IMR-90 (cell line): ENCODE measurements at regions not wholly inside any gene's neighbourhood (a gene's known extent, or its start where the extent isn't known, plus 50 kb on each side); places are given as distances from the start of the nearest gene placed in this dataset.

Experiments
- ATAC-seq: fragments of 200-7000 bp; cut with Tn5 transposase; 2 replicates; pipeline ENCODE4 v1.9.1; 2020; ENCODE audit warnings: low read depth, mild to moderate bottlenecking, moderate library complexity
- BruUV-seq: library from RNA; stranded (reverse); fragments of 400-500 nt; replicated peaks from 2 replicates; lab custom pipeline; 2021; lab: Mats Ljungman, UMichigan
- CTCF ChIA-PET: fragments of 300-600 bp; formaldehyde crosslinking; extraction: SDS; loops from one replicate; lab custom pipeline; 2021; ENCODE audit warnings: antibody characterized with exemption; lab: Yijun Ruan, JAX
- POLR2A ChIA-PET: fragments of 300-600 bp; sonication (Branson Sonifier 250); formaldehyde crosslinking; loops from one replicate; lab custom pipeline; 2022; ENCODE audit warnings: antibody characterized with exemption; ENCODE audit not compliant: unreplicated experiment; lab: Charles Lee
- DNase-seq: peaks from one replicate; pipeline ENCODE4 v3.0.0; 2013
- H2AFZ ChIP-seq: replicated peaks from 2 replicates; pipeline ENCODE3; 2013; ENCODE audit warnings: low read length, mild to moderate bottlenecking; ENCODE audit not compliant: poor library complexity
- H2AK5ac ChIP-seq: 2 replicates; pipeline ENCODE4 v1.6.1; 2013; ENCODE audit warnings: low read depth, low read length, inconsistent platforms
- H2AK9ac ChIP-seq: replicated peaks from 2 replicates; pipeline ENCODE3; 2013; ENCODE audit warnings: mild to moderate bottlenecking, low read depth, low read length, moderate library complexity; ENCODE audit not compliant: poor library complexity
- H2BK120ac ChIP-seq: 2 replicates; pipeline ENCODE4 v1.6.1; 2013; ENCODE audit warnings: low read depth, low read length, inconsistent platforms
- H2BK15ac ChIP-seq: 3 replicates; pipeline ENCODE4 v1.6.1; 2013; ENCODE audit warnings: low read depth, low read length, inconsistent platforms
- H2BK20ac ChIP-seq: 2 replicates; pipeline ENCODE4 v1.6.1; 2013; ENCODE audit warnings: low read depth, mild to moderate bottlenecking, inconsistent platforms, low read length, moderate library complexity
- H2BK5ac ChIP-seq: 2 replicates; pipeline ENCODE4 v1.6.1; 2013; ENCODE audit warnings: mild to moderate bottlenecking, low read depth, low read length, inconsistent platforms; ENCODE audit not compliant: poor library complexity, severe bottlenecking
- H3K14ac ChIP-seq: replicated peaks from 2 replicates; pipeline ENCODE4 v1.6.1; 2013; ENCODE audit warnings: low read depth, low read length, inconsistent platforms
- H3K18ac ChIP-seq: 2 replicates; pipeline ENCODE4 v1.6.1; 2013; ENCODE audit warnings: low read depth, low read length, control low read depth
- H3K23ac ChIP-seq: 2 replicates; pipeline ENCODE4 v1.6.1; 2013; ENCODE audit warnings: low read depth, low read length, inconsistent platforms
- H3K27ac ChIP-seq: 2 replicates; pipeline ENCODE4 v1.5.1; 2013; ENCODE audit warnings: mild to moderate bottlenecking, control low read depth, low read length; ENCODE audit not compliant: insufficient read depth
- H3K27me3 ChIP-seq: 2 replicates; pipeline ENCODE4 v1.6.1; 2013; ENCODE audit warnings: low read length; ENCODE audit not compliant: control insufficient read depth, insufficient read depth
- H3K36me3 ChIP-seq: 2 replicates; pipeline ENCODE4 v1.6.1; 2013; ENCODE audit warnings: low read length, mixed read lengths; ENCODE audit not compliant: control insufficient read depth, insufficient read depth
- H3K4ac ChIP-seq: 2 replicates; pipeline ENCODE4 v1.6.1; 2013; ENCODE audit warnings: low read depth, low read length, inconsistent platforms
- H3K4me1 ChIP-seq: 2 replicates; pipeline ENCODE4 v1.6.1; 2013; ENCODE audit warnings: low read length, mixed read lengths; ENCODE audit not compliant: control insufficient read depth, insufficient read depth
- H3K4me2 ChIP-seq: 2 replicates; pipeline ENCODE4 v1.6.1; 2013; ENCODE audit warnings: low read depth, mild to moderate bottlenecking, control low read depth, low read length, moderate library complexity
- H3K4me3 ChIP-seq: 2 replicates; pipeline ENCODE4 v1.5.1; 2013; ENCODE audit warnings: low read depth, mild to moderate bottlenecking, control low read depth, low read length, moderate library complexity; ENCODE audit not compliant: insufficient read depth
- H3K56ac ChIP-seq: 2 replicates; pipeline ENCODE4 v1.6.1; 2013; ENCODE audit warnings: low read length, inconsistent platforms; ENCODE audit not compliant: insufficient read depth; ENCODE audit errors: extremely low read depth
- H3K79me1 ChIP-seq, 2 experiments: 2 replicates each; pipeline ENCODE4 v1.6.1; 2013; ENCODE audit warnings: low read length in 2 of 2, inconsistent platforms in 1 of 2, low read depth in 1 of 2
- H3K9ac ChIP-seq: 2 replicates; pipeline ENCODE4 v1.6.1; 2013; ENCODE audit warnings: low read depth, low read length, control low read depth
- H3K9me1 ChIP-seq: 2 replicates; pipeline ENCODE4 v1.6.1; 2013; ENCODE audit warnings: low read length, inconsistent platforms; ENCODE audit not compliant: insufficient read depth
- H3K9me3 ChIP-seq: 2 replicates; pipeline ENCODE4 v1.6.1; 2013; ENCODE audit warnings: low read length; ENCODE audit not compliant: control insufficient read depth, insufficient read depth
- H4K20me1 ChIP-seq: 2 replicates; pipeline ENCODE4 v1.6.1; 2013; ENCODE audit warnings: low read length, inconsistent platforms; ENCODE audit not compliant: insufficient read depth
- H4K5ac ChIP-seq: 2 replicates; pipeline ENCODE4 v1.6.1; 2013; ENCODE audit warnings: mild to moderate bottlenecking, low read depth, low read length, control low read depth
- H4K8ac ChIP-seq, 2 experiments: 2 replicates each; pipeline ENCODE4 v1.6.1; 2013; ENCODE audit warnings: low read depth in 2 of 2, low read length in 2 of 2, control low read depth in 1 of 2, inconsistent platforms in 1 of 2
- H4K91ac ChIP-seq: 2 replicates; pipeline ENCODE4 v1.6.1; 2013; ENCODE audit warnings: low read depth, low read length, inconsistent platforms; ENCODE audit not compliant: insufficient read depth
- BHLHE40 ChIP-seq: fragments of 150-350 bp; IDR thresholded peaks from 2 replicates; pipeline ENCODE4 v1.6.1; 2016; ENCODE audit warnings: mild to moderate bottlenecking, low read depth, low read length
- NFE2L2 ChIP-seq: fragments of 150-350 bp; IDR thresholded peaks from 2 replicates; pipeline ENCODE4 v1.6.1; 2016; ENCODE audit warnings: low read depth, mild to moderate bottlenecking, low read length
- RCOR1 ChIP-seq: IDR thresholded peaks from 2 replicates; pipeline ENCODE4 v1.6.1; 2012; ENCODE audit warnings: mild to moderate bottlenecking, low read length, improper control_type of control experiment; ENCODE audit not compliant: insufficient replicate concordance
- WGBS, 2 experiments: methylation state at CpG; one replicate each; pipeline versions ENCODE4 v1.1.5 to v1.1.7; 2013; ENCODE audit warnings: missing lambda C conversion rate in 2 of 2; ENCODE audit not compliant: insufficient read length in 1 of 2; ENCODE audit errors: extremely low coverage in 2 of 2; 5-methylcytosine and 5-hydroxymethylcytosine counted together
- dilution Hi-C: fragments of 300-500 bp; cut with HindIII; formaldehyde crosslinking; loops from one replicate; pipeline ENCODE4 v1.14.3; 2018; ENCODE audit warnings: low sequenced_read_pairs; ENCODE audit not compliant: unreplicated experiment
- in situ Hi-C: fragments of 300-500 bp; cut with MboI; formaldehyde crosslinking; loops from 3 replicates; pipeline ENCODE4 v1.14.3; 2019; ENCODE audit warnings: low sequenced_read_pairs, inconsistent platforms, mixed read lengths
- intact Hi-C: fragments of 100-400 bp; cut with micrococcal nuclease; formaldehyde crosslinking; loops from 2 replicates; pipeline ENCODE4 v1.10.0; 2022

DNA sequence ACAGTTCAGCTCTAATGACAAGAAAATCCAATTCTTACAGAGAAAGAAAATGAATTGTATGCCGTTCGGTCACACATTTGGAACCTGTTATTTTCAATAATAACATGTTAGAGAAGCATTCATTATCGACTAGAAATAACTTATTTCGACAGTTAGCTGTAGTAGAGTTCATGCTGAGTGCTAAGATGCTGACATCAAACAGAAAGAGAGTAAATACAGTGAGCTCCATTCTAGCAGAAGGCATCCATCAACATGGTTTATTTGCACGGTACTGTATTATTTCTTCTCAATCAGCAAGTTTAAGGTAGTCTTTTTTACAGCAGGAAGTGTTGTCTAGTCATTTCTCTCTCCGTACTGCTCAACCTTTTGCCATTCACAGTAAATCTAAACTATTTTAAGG is 732.1 kb downstream of the STIM2 start:
- BruUV-seq, result no TSS peak
- H3K4me1 ChIP-seq, result no peaks in the 10 kb centered on the region
- no peak overlapping the region for H2BK5ac ChIP-seq

More for the DNA sequence above, 732.1 kb downstream of the STIM2 start:
- Histone ChIP-seq H3K36me3 (no peaks in the 10 kb centered on the region), H4K8ac (no peak overlapping the region), H3K9me1 (no peaks in the 10 kb centered on the region), H3K18ac (no peak overlapping the region), H3K4ac (no peak overlapping the region), H3K27ac (no peak overlapping the region), H2AFZ (no peak overlapping the region), H3K9me3 (peaks cover 2% of the 10 kb centered on the region; the same call in 1 of the 2 replicates), H3K4me2 (no peak overlapping the region), H3K79me1 (no peaks in the 10 kb centered on the region), H3K14ac (no peak overlapping the region), H2AK5ac (no peak overlapping the region), H2BK120ac (no peak overlapping the region), H4K5ac (no peak overlapping the region), H3K9ac (no peak overlapping the region), H4K91ac (no peak overlapping the region), H2BK20ac (no peak overlapping the region), H4K20me1 (no peaks in the 10 kb centered on the region), H3K23ac (no peak overlapping the region), H3K27me3 (no peaks in the 10 kb centered on the region), H2BK15ac (no peak overlapping the region), H3K56ac (no peak overlapping the region), H2AK9ac (no peak overlapping the region), H3K4me3 (no peak overlapping the region)
- WGBS, 2 experiments, result no CpG with 5 or more reads among the region's 6 CpGs
- no peak for DNase-seq
- no peak for ATAC-seq
- no peak for TF ChIP-seq RCOR1
- TF ChIP-seq BHLHE40, result no peak
- TF ChIP-seq NFE2L2, result no peak
- in situ Hi-C loops (no loop called here), intact Hi-C loops (no loop called here), dilution Hi-C loops (no loop called here)
- ChIA-PET CTCF (no interaction called here), POLR2A (no interaction called here)
